NCI-H345 treated with DMSO at 0.1 percent for 48 hours (cell line): ENCODE measurements at regions not wholly inside any gene's neighbourhood (a gene's known extent, or its start where the extent isn't known, plus 50 kb on each side); places are given as distances from the start of the nearest gene placed in this dataset.

Experiments used
- DNase-seq: peaks from one replicate; lab custom pipeline; 2025; ENCODE audit not compliant: unreplicated experiment; lab: John Stamatoyannopoulos, UW

DNA sequence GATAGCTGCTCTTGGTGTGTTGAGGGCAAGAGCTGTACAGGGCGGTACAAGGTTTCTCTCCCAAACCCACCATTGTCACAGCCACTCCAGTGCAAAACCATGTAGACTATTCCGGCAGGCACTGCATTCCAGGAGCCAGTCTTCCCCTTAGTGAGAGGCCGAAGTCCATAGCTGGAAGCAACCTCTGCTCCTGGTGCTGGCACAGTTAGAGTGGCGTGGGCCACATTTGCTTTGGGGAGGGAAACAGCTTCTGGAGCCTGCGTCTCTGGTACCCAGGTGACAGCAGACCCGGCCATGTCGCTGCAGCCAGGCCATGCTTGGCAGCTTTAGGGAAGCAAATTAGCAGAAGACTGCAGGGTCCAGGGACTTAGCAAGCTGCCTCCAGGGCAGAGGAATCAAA, 788.0 kb downstream of the BRD1 start:
- DNase-seq, result no peak

GRCh38 chr22:49037701-49038245, 789.9 kb downstream of the BRD1 start:
- no peak for DNase-seq

GRCh38 chr22:49036513-49036912, 791.2 kb downstream of the BRD1 start:
- peak; percentile 63 for DNase-seq

DNA sequence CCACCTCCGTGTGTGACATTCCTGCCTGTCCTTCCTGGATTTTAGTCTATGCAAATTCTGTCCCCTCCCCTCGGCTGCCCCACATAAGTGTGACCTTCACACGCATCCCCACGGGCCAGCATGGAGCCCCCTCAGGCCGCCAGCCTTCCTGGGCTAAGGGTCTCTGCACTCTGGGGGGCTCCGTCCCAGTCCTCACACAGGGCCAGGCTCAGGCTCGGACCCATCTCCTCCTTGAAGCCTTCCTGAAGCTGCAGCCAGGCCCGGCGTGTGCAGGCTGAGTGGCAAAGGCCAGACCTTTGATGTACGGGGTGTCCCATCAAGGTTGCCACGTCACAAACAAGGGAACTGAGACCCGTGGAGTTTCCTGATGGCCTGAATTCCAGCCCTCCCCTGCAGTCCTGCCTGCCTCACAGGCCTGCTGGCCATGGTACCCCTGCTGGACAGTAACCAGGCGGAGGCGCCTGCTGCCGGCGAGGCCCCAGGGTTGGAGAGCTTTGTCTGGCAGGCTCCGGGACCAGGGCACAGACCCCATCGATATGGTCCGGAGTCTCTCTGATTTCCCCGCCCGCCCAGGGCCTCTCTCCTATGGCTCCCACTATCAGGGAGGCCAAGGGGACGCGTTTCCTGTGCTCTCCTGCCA, 791.7 kb downstream of the BRD1 start:
- DNase-seq, result no peak

GRCh38 chr22:49034836-49035817, 792.5 kb downstream of the BRD1 start:
- DNase-seq, result no peak

- no peak for DNase-seq
Measured at GRCh38 chr22:49033616-49034015, 794.1 kb downstream of the BRD1 start.

GRCh38 chr22:49032821-49033220, 794.9 kb downstream of the BRD1 start:
- DNase-seq, result no peak

DNA sequence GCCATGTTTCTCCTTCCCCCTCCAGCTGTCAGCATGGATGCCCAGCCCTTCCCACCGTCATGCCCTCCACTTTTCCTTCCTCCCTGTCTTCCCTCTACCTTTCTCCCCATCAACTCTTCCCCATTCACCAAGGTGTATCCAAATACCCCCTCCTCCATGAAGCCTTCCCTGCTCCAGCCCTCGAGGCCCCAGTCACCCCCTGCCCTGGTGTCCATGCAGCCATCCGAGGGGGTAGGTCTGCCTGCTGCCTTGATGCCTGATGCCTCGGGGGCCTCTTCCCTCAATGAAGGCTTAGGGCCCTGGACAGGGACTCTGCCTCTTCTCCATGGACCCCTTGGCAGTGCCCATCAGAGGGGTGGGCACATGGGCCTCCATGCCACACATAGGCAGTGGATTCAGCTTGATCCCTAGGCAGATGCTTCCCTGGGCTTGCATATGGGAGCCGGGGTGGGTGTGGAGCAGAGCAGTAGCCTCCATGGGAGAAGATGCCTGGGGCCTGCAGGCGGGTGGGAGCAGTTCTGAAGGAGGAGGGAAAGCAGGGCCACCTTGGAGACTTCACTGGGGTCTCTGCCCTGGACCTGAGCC, 795.8 kb downstream of the BRD1 start:
- DNase-seq, result no peak

DNA sequence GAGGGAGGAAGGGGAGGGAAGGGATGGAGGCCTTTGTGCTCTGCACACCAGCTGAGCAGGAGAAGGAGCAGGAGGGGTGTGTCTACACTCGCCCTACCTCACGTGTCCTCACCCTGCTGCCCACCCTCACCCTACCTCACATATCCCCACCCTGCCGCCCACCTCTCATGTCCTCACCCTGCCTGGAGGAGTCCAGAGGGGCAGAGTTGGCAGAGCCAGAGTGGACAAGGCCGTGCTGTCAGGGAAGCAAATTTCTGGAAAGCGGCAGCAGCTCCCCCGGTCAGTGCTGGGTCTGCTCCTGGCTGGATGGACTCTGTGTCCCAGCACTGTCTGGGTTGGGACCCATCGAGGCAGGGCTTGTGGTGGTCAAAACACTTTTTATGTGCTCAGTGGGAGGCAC, 799.6 kb downstream of the BRD1 start:
- DNase-seq, result no peak

DNA sequence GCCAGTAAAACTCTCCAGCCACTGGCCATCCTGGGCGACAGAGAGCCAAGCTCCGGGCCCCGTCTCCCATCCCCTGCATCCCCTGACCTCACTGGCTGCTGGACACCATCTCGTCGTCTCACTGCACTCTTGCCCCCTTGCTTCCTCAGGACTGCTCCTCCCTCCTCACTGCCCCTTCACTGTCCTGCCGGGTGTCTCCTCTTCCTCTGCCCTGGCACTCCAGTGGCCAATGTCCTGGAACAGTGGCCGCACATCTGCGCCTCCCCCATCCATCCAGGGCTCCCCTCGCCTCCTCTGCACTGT, 800.4 kb downstream of the BRD1 start:
- DNase-seq, result no peak

- no peak for DNase-seq
Measured at GRCh38 chr22:49026494-49027367, 800.9 kb downstream of the BRD1 start.

- DNase-seq, result no peak
Measured at GRCh38 chr22:49025791-49026493, 801.7 kb downstream of the BRD1 start.

- no peak for DNase-seq
Measured at GRCh38 chr22:49024775-49025440, 802.8 kb downstream of the BRD1 start.

GRCh38 chr22:49023879-49024774, 803.5 kb downstream of the BRD1 start:
- DNase-seq, result no peak

GRCh38 chr22:49023161-49023878, 804.4 kb downstream of the BRD1 start:
- DNase-seq, result no peak

DNA sequence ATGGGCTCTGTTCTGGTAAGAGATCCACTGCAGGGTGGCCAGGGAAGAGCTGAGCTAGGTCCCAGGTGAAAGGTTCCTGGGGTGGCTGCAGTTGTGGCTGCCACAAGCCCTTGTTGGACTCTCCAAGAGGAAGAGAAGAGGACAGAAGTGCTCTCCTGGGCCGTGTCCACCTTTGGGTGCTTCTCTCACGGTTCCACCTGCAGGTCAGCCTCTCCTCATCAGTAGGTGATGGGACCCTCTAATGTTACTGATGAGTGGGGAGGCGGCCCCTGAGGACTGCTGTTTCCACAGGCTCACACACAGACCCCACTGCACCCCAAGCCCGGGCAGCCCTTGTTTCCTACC, 804.9 kb downstream of the BRD1 start:
- no peak for DNase-seq

GRCh38 chr22:49021926-49022815, 805.5 kb downstream of the BRD1 start:
- DNase-seq, result no peak
